Liver (tissue), 8 donors: ENCODE measurements at regions not wholly inside any gene's neighbourhood (a gene's known extent, or its start where the extent isn't known, plus 50 kb on each side); places are given as distances from the start of the nearest gene placed in this dataset.

ENCODE experiments used
- DNase-seq: peaks from one replicate; pipeline ENCODE4 v3.0.0-alpha.2; 2017; ENCODE audit warnings: low spot score
- H3K27ac ChIP-seq, 2 donors: one replicate each; pipeline ENCODE4 v1.7.0; 2013; ENCODE audit warnings: inconsistent platforms in 2 of 2, low read length in 2 of 2, control low read depth in 1 of 2, low read depth in 1 of 2, mild to moderate bottlenecking in 1 of 2
- H3K27me3 ChIP-seq, 4 donors: one replicate each; pipeline versions ENCODE4 v1.6.1 to v1.7.0; 2013; ENCODE audit warnings: low read length in 3 of 4, inconsistent platforms in 1 of 4, mild to moderate bottlenecking in 1 of 4, moderate library complexity in 1 of 4; ENCODE audit not compliant: control insufficient read depth in 4 of 4, insufficient read depth in 4 of 4
- H3K36me3 ChIP-seq, 4 donors: one replicate each; pipeline versions ENCODE4 v1.6.1 to v1.7.0; 2013; ENCODE audit warnings: low read length in 3 of 4, mild to moderate bottlenecking in 3 of 4, low read depth in 1 of 4, moderate library complexity in 1 of 4; ENCODE audit not compliant: control insufficient read depth in 4 of 4, insufficient read depth in 3 of 4
- H3K4me1 ChIP-seq, 4 donors: one replicate each; pipeline versions ENCODE4 v1.6.1 to v1.7.0; 2013; ENCODE audit warnings: low read length in 3 of 4, mild to moderate bottlenecking in 3 of 4, moderate library complexity in 1 of 4; ENCODE audit not compliant: control insufficient read depth in 4 of 4, insufficient read depth in 4 of 4
- H3K4me3 ChIP-seq, 3 donors: one replicate each; pipeline versions ENCODE4 v1.6.1 to v1.7.0; 2013; ENCODE audit warnings: low read length in 3 of 3, control low read depth in 1 of 3, low read depth in 1 of 3, mild to moderate bottlenecking in 1 of 3
- H3K9ac ChIP-seq, 2 donors: one replicate each; pipeline ENCODE4 v1.7.0; 2013; ENCODE audit warnings: low read length in 2 of 2, mild to moderate bottlenecking in 2 of 2, moderate library complexity in 2 of 2, control low read depth in 1 of 2, low read depth in 1 of 2
- H3K9me3 ChIP-seq, 4 donors: one replicate each; pipeline versions ENCODE4 v1.6.1 to v1.7.0; 2013; ENCODE audit warnings: low read length in 3 of 4; ENCODE audit not compliant: control insufficient read depth in 4 of 4
- EGR1 ChIP-seq, 2 donors: IDR thresholded peaks; 2 replicates each; pipeline ENCODE4 v1.6.1; 2016 to 2018; ENCODE audit warnings: antibody characterized with exemption in 2 of 2, low read depth in 2 of 2
- FOXA1 ChIP-seq: IDR thresholded peaks from 2 replicates; pipeline ENCODE4 v1.6.1; 2016; ENCODE audit warnings: antibody characterized with exemption
- GABPA ChIP-seq, 2 donors: IDR thresholded peaks in 1 of 2; conservative IDR thresholded peaks in 1 of 2; 2 replicates each; pipeline ENCODE4 v1.6.1; 2016; ENCODE audit warnings: antibody characterized with exemption in 2 of 2, mild to moderate bottlenecking in 1 of 2, moderate library complexity in 1 of 2
- HNF4A ChIP-seq, 2 donors: conservative IDR thresholded peaks; 2 replicates each; pipeline ENCODE4 v1.6.1; 2016; ENCODE audit warnings: antibody characterized with exemption in 2 of 2, mild to moderate bottlenecking in 2 of 2
- HNF4G ChIP-seq: IDR thresholded peaks from 2 replicates; pipeline ENCODE4 v1.6.1; 2016; ENCODE audit warnings: antibody characterized with exemption
- JUND ChIP-seq, 2 donors: IDR thresholded peaks; 2 replicates each; pipeline ENCODE4 v1.6.1; 2016; ENCODE audit warnings: antibody characterized with exemption in 2 of 2
- NR2F2 ChIP-seq: IDR thresholded peaks from 2 replicates; pipeline ENCODE4 v1.6.1; 2016; ENCODE audit warnings: antibody characterized with exemption
- RAD21 ChIP-seq, 2 donors: IDR thresholded peaks; 2 replicates each; pipeline ENCODE4 v1.6.1; 2016; ENCODE audit warnings: antibody characterized with exemption in 2 of 2, mild to moderate bottlenecking in 2 of 2
- RXRA ChIP-seq, 2 donors: IDR thresholded peaks; 2 replicates each; pipeline ENCODE4 v1.6.1; 2017 to 2018; ENCODE audit warnings: antibody characterized with exemption in 2 of 2, mild to moderate bottlenecking in 1 of 2
- SP1 ChIP-seq: IDR thresholded peaks from 2 replicates; pipeline ENCODE4 v1.6.1; 2018; ENCODE audit warnings: antibody characterized with exemption, mild to moderate bottlenecking
- TAF1 ChIP-seq: conservative IDR thresholded peaks from 2 replicates; pipeline ENCODE4 v1.6.1; 2016; ENCODE audit warnings: antibody characterized with exemption, mild to moderate bottlenecking
- YY1 ChIP-seq: IDR thresholded peaks from 2 replicates; pipeline ENCODE4 v1.6.1; 2016; ENCODE audit warnings: antibody characterized with exemption, mild to moderate bottlenecking
- WGBS: extraction: QIAGEN DNeasy Blood & Tissue Kit; methylation state at CpG from one replicate; pipeline ENCODE4 v1.1.7; 2013; 5-methylcytosine and 5-hydroxymethylcytosine counted together
- TF ChIP-seq, protein P1 (sequence below): fragments of 150-350 bp; IDR thresholded peaks from 2 replicates; pipeline ENCODE4 v1.5.1; 2017; ENCODE audit warnings: improper control_type of control experiment, low read depth, low read length; ENCODE audit not compliant: missing input control
- TF ChIP-seq, protein P2 (sequence below): IDR thresholded peaks from 2 replicates; pipeline ENCODE4 v1.6.1; 2016; ENCODE audit warnings: antibody characterized with exemption, mild to moderate bottlenecking
- TF ChIP-seq, protein P3 (sequence below): IDR thresholded peaks from 2 replicates; pipeline ENCODE4 v1.6.1; 2016; ENCODE audit warnings: antibody characterized with exemption
- TF ChIP-seq, protein P4 (sequence below): IDR thresholded peaks from 2 replicates; pipeline ENCODE4 v1.6.1; 2016; ENCODE audit warnings: antibody characterized with exemption
- TF ChIP-seq, protein P5 (sequence below): IDR thresholded peaks from 2 replicates; pipeline ENCODE4 v1.6.1; 2016; ENCODE audit warnings: antibody characterized with exemption
- donor health status: healthy.
- donor health status: healthy.
- donor health status: healthy.
- donor health status: healthy.
- donor health status: healthy.

DNA sequence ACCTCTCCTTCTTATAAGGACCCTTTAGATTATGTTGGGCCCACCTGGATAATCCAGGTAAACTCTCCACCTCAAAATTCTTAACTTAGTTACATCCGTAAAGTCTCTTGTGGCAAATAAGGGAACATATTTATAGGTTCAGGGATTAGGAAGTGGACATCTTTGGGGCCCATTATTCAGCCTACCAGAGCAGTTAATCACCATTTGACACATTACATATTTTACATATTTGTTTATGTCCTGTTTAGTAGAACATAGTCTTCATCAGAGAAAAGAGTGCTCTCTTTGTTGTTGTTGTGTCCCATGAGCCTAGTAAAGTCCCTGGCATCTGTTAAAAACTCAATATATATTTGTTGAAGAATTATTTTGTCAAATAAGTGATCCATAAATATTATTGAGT lies 134.0 kb upstream of the SPATS2L start:
- Histone ChIP-seq H3K9ac (no peak overlapping the region), H3K27ac (no peak overlapping the region), H3K9me3 (no peaks in the 10 kb centered on the region), H3K36me3 (no peaks in the 10 kb centered on the region), H3K4me3 (no peak overlapping the region), H3K27me3 (no peaks in the 10 kb centered on the region), H3K4me1 (no peaks in the 10 kb centered on the region)
- no peak for DNase-seq
- TF ChIP-seq RXRA (IDR thresholded peaks at IDR 0.05) (no peak), GABPA (IDR thresholded peaks at IDR 0.05 in 1 of 2, conservative IDR thresholded peaks at IDR 0.05 in 1 of 2) (no peak), FOXA1 (no peak), HNF4G (no peak), RAD21 (IDR thresholded peaks at IDR 0.05) (no peak), HNF4A (conservative IDR thresholded peaks at IDR 0.05) (no peak), JUND (IDR thresholded peaks at IDR 0.05) (no peak), NR2F2 (no peak), EGR1 (IDR thresholded peaks at IDR 0.05; ENCODE audit: low read depth in 2 of 2) (no peak), TAF1 (no peak), SP1 (no peak), YY1 (no peak)
- TF ChIP-seq, protein P1, sequence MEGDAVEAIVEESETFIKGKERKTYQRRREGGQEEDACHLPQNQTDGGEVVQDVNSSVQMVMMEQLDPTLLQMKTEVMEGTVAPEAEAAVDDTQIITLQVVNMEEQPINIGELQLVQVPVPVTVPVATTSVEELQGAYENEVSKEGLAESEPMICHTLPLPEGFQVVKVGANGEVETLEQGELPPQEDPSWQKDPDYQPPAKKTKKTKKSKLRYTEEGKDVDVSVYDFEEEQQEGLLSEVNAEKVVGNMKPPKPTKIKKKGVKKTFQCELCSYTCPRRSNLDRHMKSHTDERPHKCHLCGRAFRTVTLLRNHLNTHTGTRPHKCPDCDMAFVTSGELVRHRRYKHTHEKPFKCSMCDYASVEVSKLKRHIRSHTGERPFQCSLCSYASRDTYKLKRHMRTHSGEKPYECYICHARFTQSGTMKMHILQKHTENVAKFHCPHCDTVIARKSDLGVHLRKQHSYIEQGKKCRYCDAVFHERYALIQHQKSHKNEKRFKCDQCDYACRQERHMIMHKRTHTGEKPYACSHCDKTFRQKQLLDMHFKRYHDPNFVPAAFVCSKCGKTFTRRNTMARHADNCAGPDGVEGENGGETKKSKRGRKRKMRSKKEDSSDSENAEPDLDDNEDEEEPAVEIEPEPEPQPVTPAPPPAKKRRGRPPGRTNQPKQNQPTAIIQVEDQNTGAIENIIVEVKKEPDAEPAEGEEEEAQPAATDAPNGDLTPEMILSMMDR: no peak
- TF ChIP-seq, protein P2, sequence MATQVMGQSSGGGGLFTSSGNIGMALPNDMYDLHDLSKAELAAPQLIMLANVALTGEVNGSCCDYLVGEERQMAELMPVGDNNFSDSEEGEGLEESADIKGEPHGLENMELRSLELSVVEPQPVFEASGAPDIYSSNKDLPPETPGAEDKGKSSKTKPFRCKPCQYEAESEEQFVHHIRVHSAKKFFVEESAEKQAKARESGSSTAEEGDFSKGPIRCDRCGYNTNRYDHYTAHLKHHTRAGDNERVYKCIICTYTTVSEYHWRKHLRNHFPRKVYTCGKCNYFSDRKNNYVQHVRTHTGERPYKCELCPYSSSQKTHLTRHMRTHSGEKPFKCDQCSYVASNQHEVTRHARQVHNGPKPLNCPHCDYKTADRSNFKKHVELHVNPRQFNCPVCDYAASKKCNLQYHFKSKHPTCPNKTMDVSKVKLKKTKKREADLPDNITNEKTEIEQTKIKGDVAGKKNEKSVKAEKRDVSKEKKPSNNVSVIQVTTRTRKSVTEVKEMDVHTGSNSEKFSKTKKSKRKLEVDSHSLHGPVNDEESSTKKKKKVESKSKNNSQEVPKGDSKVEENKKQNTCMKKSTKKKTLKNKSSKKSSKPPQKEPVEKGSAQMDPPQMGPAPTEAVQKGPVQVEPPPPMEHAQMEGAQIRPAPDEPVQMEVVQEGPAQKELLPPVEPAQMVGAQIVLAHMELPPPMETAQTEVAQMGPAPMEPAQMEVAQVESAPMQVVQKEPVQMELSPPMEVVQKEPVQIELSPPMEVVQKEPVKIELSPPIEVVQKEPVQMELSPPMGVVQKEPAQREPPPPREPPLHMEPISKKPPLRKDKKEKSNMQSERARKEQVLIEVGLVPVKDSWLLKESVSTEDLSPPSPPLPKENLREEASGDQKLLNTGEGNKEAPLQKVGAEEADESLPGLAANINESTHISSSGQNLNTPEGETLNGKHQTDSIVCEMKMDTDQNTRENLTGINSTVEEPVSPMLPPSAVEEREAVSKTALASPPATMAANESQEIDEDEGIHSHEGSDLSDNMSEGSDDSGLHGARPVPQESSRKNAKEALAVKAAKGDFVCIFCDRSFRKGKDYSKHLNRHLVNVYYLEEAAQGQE: no peak
- TF ChIP-seq, protein P3, sequence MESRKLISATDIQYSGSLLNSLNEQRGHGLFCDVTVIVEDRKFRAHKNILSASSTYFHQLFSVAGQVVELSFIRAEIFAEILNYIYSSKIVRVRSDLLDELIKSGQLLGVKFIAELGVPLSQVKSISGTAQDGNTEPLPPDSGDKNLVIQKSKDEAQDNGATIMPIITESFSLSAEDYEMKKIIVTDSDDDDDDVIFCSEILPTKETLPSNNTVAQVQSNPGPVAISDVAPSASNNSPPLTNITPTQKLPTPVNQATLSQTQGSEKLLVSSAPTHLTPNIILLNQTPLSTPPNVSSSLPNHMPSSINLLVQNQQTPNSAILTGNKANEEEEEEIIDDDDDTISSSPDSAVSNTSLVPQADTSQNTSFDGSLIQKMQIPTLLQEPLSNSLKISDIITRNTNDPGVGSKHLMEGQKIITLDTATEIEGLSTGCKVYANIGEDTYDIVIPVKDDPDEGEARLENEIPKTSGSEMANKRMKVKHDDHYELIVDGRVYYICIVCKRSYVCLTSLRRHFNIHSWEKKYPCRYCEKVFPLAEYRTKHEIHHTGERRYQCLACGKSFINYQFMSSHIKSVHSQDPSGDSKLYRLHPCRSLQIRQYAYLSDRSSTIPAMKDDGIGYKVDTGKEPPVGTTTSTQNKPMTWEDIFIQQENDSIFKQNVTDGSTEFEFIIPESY: no peak
- TF ChIP-seq, protein P4, sequence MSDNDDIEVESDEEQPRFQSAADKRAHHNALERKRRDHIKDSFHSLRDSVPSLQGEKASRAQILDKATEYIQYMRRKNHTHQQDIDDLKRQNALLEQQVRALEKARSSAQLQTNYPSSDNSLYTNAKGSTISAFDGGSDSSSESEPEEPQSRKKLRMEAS: no peak
- TF ChIP-seq, protein P5, sequence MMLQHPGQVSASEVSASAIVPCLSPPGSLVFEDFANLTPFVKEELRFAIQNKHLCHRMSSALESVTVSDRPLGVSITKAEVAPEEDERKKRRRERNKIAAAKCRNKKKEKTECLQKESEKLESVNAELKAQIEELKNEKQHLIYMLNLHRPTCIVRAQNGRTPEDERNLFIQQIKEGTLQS: no peak
- 95% methylated on average over 1 of the region's 1 CpG for WGBS
